Dermis blood vessel endothelial cell (primary cell): ENCODE measurements at regions not wholly inside any gene's neighbourhood (a gene's known extent, or its start where the extent isn't known, plus 50 kb on each side); places are given as distances from the start of the nearest gene placed in this dataset.
A peak's percentile ranks its signal among the peaks of the same experiment; 100 is the strongest.

Experiments used
- DNase-seq: peaks from one replicate; pipeline ENCODE4 v3.0.0; 2010

- peak; percentile 4 for DNase-seq
Observed at GRCh38 chr4:25531272-25531671, 124.4 kb upstream of the SLC34A2 start.

GRCh38 chr4:25532591-25532990 is 123.1 kb upstream of the SLC34A2 start:
- DNase-seq, result no peak

- DNase-seq, result no peak
Observed at GRCh38 chr4:25533256-25533655, 122.4 kb upstream of the SLC34A2 start.

GRCh38 chr4:25535278-25535677 is 120.4 kb upstream of the SLC34A2 start:
- DNase-seq, result no peak

GRCh38 chr4:25535701-25536473 is 119.8 kb upstream of the SLC34A2 start:
- no peak for DNase-seq

GRCh38 chr4:25536564-25537320 is 118.9 kb upstream of the SLC34A2 start:
- DNase-seq, result no peak

GRCh38 chr4:25538430-25538829 is 117.2 kb upstream of the SLC34A2 start:
- DNase-seq, result peak; percentile 2

- DNase-seq, result no peak
Observed at GRCh38 chr4:25539241-25539640, 116.4 kb upstream of the SLC34A2 start.

- no peak for DNase-seq
Observed at GRCh38 chr4:25540734-25541133, 114.9 kb upstream of the SLC34A2 start.

- no peak for DNase-seq
Observed at GRCh38 chr4:25547343-25547742, 108.3 kb upstream of the SLC34A2 start.

GRCh38 chr4:25549413-25549812 is 106.2 kb upstream of the SLC34A2 start:
- no peak for DNase-seq

- no peak for DNase-seq
Observed at GRCh38 chr4:25550376-25551030, 105.1 kb upstream of the SLC34A2 start.

- no peak for DNase-seq
Observed at GRCh38 chr4:25551605-25552004, 104.0 kb upstream of the SLC34A2 start.

GRCh38 chr4:25552580-25553271 is 102.9 kb upstream of the SLC34A2 start:
- peak; percentile 17 for DNase-seq

- no peak for DNase-seq
Observed at GRCh38 chr4:25559508-25559907, 96.1 kb upstream of the SLC34A2 start.

- no peak for DNase-seq
Observed at GRCh38 chr4:25560605-25561004, 95.0 kb upstream of the SLC34A2 start.

GRCh38 chr4:25563071-25563564 is 92.5 kb upstream of the SLC34A2 start:
- DNase-seq, result no peak

GRCh38 chr4:25564836-25565235 is 90.8 kb upstream of the SLC34A2 start:
- no peak for DNase-seq

- DNase-seq, result no peak
Observed at GRCh38 chr4:25567253-25567652, 88.4 kb upstream of the SLC34A2 start.

- DNase-seq, result no peak
Observed at GRCh38 chr4:25569716-25570115, 85.9 kb upstream of the SLC34A2 start.

- DNase-seq, result no peak
Observed at GRCh38 chr4:25575611-25576010, 80.0 kb upstream of the SLC34A2 start.

GRCh38 chr4:25578432-25578831 is 77.2 kb upstream of the SLC34A2 start:
- peak; percentile 20 for DNase-seq
